ENCODE measurements at regions not wholly inside any gene's neighbourhood (a gene's known extent, or its start where the extent isn't known, plus 50 kb on each side); places are given as distances from the start of the nearest gene placed in this dataset.

DNA sequence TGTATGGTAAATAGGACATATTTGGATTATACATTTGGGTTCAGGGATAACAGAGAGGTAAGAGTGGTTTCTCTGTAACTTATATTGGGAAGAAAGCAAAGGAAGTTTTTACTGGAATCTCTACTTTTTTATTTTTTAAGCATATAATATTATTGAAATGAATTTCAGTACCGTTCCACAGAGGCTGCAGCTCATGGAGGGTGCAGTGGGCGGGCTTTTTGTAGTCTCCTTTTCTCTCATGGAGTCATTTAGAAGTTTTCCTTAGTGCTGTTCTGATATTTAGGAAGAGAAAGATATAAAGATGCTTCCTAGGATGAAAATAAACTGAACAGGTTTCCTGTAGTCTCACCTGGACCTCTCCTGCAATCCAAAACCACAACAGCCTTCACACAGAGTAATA lies 1153.3 kb upstream of the TMEFF2 start:
- DNase-seq (ENCODE audit: low read depth in 2 of 3, low spot score in 2 of 3): no peak

DNA sequence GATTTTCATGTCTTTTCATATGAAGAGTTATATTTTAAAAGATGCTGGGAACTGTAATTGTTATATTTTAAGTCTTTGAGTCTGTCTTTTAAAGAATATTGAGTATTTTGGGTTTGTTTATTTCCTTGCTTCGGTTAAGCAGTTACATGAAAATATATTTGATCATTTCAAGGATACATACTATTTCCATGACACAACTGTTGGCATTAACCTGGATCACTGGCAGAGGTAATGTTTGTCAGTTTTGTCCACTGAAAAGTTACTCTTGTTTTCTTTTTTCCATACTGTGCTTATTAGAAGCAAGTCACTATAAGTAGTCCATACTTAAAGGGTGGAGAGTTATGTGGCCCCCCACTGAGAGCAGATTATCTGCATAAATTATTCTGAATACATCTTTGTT lies 1142.0 kb upstream of the TMEFF2 start:
- DNase-seq (ENCODE audit: low read depth in 2 of 3, low spot score in 2 of 3): no peak

DNA sequence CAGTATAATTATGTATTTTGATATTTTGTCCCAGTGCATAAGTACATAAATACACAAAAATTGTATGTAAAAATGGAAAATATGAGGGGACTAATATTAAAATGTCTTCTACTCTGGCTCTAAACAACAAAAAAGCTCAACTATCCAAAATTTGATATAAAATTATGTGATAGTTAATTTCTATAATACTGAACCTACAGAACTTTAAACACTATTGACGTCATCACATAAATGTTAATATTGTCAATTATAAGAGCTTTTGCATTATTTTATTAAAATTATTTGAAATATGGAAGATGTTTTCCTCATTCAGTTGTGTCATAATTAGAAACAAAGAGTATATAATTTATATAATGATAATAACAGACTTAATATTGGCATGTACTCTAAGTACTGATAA lies 1139.7 kb upstream of the TMEFF2 start:
- no peak for DNase-seq (ENCODE audit: low read depth in 2 of 3, low spot score in 2 of 3)

- DNase-seq (ENCODE audit: low read depth in 2 of 3, low spot score in 2 of 3): no peak
These were observed 1138.8 kb upstream of the TMEFF2 start for GRCh38 chr2:193333539-193333938.

DNA sequence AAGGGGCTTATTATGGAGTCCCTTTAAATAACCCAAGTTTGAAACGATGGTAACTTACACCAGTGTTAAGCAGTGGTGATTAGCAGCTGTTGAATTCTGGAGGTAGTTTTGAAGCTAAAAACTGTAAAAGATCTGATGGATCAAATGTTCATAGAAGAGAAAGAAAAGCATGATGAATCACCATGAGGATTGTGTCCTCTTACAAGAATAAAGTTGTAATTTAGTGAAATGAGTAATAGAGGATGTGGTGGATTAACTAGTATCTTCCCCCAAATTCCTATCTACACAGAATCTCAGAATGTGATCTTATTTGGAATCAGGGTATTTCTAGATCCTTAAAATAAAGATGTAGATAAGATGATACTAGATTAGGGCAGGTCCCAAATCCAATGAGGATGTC lies 1138.2 kb upstream of the TMEFF2 start:
- no peak for DNase-seq (ENCODE audit: low read depth in 2 of 3, low spot score in 2 of 3)

GRCh38 chr2:193331676-193332075 lies 1136.9 kb upstream of the TMEFF2 start:
- DNase-seq (ENCODE audit: low read depth in 2 of 3, low spot score in 2 of 3): peak in 2 of 3 donors; percentile 74 to 92

DNA sequence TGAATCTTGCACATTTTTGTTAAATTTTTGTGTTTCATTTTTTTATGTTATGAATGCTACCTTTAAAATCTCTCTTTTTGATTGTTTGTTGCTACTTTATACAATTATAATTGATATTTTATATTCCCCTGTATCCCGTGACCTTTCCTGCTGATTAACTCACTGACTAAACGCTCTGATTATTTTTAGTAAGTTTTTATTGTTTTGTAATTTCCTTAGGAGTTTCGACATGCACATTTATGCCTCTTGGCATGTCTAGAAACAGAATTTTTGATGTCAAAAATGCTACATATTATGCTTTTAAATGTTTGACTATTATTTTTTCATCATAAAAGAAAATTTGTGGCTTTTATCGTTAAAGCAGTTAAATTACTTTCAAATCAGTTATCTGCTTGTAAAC lies 1131.6 kb upstream of the TMEFF2 start:
- DNase-seq (ENCODE audit: low read depth in 2 of 3, low spot score in 2 of 3): no peak

- no peak for DNase-seq (ENCODE audit: low read depth in 2 of 3, low spot score in 2 of 3)
These were observed 1120.8 kb upstream of the TMEFF2 start for GRCh38 chr2:193315428-193316091.

DNA sequence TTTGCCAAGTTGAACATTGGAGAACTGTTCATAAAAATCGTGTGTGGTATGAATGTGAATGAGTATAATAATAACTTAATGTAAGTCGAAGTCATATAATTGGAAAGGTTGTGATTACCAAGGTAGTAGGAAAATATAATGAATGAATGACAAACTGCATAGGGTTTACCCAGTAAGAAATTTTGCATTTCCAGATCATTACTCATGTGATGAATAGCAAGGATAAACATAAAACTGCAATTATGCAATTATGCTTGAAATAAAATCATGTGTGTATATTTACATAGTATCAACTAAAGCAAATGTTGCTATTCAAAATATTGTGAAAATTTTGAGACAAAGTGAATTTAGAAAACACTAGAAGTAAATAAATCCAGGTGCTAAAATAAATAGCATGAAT lies 1108.7 kb upstream of the TMEFF2 start:
- DNase-seq (ENCODE audit: low read depth in 2 of 3, low spot score in 2 of 3): no peak

DNA sequence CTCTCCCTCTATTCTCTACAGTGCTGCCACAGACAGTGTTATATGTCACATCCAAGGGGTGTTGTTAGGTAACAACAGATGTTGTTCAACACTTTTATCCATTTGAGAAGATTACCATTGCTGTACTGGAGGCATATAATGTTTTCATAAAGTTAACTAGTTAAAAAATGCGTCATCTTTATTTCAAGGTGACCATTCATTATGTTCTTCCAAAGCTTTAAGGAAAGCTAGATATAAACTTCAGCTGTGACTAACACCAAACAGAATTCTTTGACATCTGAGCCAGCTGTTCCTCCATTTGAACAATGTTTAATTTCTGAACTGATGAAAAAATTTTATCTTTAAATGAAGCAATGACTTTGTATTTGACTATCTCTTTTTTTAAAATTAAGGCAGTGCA lies 1099.6 kb upstream of the TMEFF2 start:
- no peak for DNase-seq (ENCODE audit: low read depth in 2 of 3, low spot score in 2 of 3)

- no peak for DNase-seq (ENCODE audit: low read depth in 2 of 3, low spot score in 2 of 3)
These were observed 1084.6 kb upstream of the TMEFF2 start for GRCh38 chr2:193279361-193279760.

GRCh38 chr2:193276988-193277387 lies 1082.3 kb upstream of the TMEFF2 start:
- no peak for DNase-seq (ENCODE audit: low read depth in 2 of 3, low spot score in 2 of 3)

DNA sequence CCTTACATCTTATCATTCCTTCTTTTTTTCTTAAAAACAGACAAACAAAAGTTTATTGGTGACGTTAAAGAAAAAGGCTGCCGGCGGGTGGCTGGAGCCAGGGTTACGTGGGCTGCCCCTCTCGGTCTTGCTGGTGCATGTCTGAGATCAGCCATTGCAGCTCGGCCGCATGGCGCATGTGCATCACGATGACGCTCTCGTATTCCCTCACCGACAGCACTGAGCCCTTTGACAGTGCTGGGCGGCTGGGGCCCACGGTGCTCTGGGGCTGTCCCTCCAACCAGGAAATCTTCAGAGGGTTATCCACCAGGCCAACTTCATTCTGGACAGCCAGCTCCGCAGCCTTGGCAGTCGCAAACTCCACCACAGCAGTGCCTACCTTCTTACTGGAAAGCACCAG lies 1081.8 kb upstream of the TMEFF2 start:
- no peak for DNase-seq (ENCODE audit: low read depth in 2 of 3, low spot score in 2 of 3)

GRCh38 chr2:193276069-193276468 lies 1081.3 kb upstream of the TMEFF2 start:
- DNase-seq (ENCODE audit: low read depth in 2 of 3, low spot score in 2 of 3): no peak

DNA sequence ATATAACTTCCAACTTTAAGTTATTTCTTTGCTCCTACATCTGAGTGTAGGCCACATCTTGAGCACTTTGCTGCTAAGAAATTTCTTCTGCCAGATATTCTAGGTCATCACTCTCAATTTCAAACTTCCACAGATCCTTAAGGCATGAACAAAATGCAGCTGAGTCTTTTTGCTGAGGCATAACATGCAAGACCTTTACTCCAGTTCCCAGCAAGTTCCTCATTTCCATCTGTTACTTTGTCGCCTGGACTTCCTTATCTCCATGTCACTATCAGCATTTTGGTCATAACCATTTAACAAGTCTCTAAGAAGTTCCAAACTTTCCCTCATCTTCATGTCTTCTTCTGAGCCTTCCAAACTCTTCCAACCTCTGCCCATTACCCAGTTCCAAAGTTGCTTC lies 1077.3 kb upstream of the TMEFF2 start:
- DNase-seq (ENCODE audit: low read depth in 2 of 3, low spot score in 2 of 3): peak in 1 of 3 donors; percentile 21

DNA sequence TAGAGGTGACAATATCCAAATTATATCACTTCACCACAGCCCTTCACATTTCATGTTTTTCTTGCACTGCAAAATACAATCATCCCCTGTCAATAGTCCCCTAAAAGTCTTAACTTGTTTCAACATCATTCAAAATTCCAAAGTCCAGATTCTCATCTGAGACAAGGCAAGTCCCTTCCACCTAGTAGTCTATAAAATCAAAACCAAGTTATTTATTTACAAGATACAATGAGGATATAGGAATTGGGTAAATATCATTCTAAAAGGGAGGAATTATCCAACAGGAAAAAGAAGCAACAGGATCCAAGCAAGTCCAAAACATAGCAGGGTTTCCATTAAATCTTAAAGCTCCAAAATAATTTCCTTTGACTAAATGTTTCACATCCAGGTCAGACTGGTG lies 1076.1 kb upstream of the TMEFF2 start:
- DNase-seq (ENCODE audit: low read depth in 2 of 3, low spot score in 2 of 3): no peak

- DNase-seq (ENCODE audit: low read depth in 2 of 3, low spot score in 2 of 3): no peak
These were observed 1072.8 kb upstream of the TMEFF2 start for GRCh38 chr2:193267496-193268002.

GRCh38 chr2:193253014-193253530 lies 1058.3 kb upstream of the TMEFF2 start:
- DNase-seq (ENCODE audit: low read depth in 2 of 3, low spot score in 2 of 3): peak in 1 of 3 donors; percentile 41

- DNase-seq (ENCODE audit: low read depth in 2 of 3, low spot score in 2 of 3): no peak
These were observed 1057.2 kb upstream of the TMEFF2 start for GRCh38 chr2:193251909-193252308.

DNA sequence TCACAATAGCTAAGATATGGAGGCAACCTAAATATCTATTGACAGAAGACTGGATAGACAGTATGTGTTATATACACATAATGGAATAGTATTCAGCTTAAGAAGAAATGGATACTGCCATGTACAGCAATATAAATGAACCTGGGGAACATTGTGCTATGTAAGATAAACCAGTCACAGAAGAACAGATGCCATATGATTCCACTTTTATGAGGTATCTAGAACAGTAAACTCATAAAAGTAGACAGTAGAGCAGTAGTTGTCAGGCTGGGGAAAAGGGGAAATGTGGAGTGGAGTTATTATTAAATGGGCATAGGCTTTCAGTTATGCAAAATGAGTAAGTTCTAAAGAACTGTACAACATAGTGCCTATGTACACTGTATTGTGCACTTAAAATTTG lies 1055.7 kb upstream of the TMEFF2 start:
- DNase-seq (ENCODE audit: low read depth in 2 of 3, low spot score in 2 of 3): no peak

- no peak for DNase-seq (ENCODE audit: low read depth in 2 of 3, low spot score in 2 of 3)
These were observed 1046.0 kb upstream of the TMEFF2 start for GRCh38 chr2:193240752-193241151.

- no peak for DNase-seq (ENCODE audit: low read depth in 2 of 3, low spot score in 2 of 3)
These were observed 1036.9 kb upstream of the TMEFF2 start for GRCh38 chr2:193231634-193232033.

GRCh38 chr2:193228276-193228675 lies 1033.5 kb upstream of the TMEFF2 start:
- no peak for DNase-seq (ENCODE audit: low read depth in 2 of 3, low spot score in 2 of 3)
